Astrocyte of the hippocampus (primary cell): ENCODE measurements at regions not wholly inside any gene's neighbourhood (a gene's known extent, or its start where the extent isn't known, plus 50 kb on each side); places are given as distances from the start of the nearest gene placed in this dataset.

ENCODE experiments used
- DNase-seq: peaks from one replicate; pipeline ENCODE4 v3.0.0; 2011; ENCODE audit warnings: low read depth, low spot score

DNA sequence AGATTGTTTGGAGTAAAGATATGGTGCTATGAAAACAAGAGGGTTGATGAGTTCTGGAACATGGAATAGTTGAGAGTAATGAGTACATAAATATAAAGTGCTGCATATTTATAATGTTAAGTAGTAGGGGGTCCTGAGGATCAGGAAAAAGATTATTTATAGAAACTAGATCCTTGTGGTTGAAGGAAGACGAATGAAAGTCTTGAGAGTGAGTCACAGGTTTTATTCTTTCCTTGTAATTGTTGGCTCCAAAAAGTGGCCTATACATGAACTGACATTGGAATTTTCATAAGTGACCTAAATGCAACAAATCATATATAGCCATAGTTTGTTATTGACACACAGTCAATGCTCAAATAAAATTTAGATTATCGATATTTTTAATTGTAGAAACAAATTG, 440.4 kb upstream of the PRICKLE1 start:
- DNase-seq: peak; percentile 32

DNA sequence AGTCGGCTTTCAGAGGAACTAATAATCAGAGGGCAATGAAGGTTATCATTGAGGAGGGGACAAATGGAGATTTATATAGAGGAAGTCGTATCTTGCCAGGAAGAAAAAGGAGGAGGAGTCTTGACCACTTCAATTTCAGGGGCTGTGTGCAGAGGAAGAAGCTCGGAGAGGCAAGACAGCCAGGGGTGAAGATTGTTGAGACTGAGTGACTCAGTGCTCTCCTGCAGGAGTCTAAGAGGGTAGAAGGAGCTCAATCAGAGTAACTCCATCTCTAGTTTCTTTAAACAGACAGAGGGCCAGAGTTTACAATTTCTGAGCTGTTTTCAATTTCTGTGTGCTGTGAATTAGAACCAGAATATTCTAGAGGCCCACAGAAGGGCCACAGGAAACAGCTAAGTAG, 439.3 kb upstream of the PRICKLE1 start:
- no peak for DNase-seq

DNA sequence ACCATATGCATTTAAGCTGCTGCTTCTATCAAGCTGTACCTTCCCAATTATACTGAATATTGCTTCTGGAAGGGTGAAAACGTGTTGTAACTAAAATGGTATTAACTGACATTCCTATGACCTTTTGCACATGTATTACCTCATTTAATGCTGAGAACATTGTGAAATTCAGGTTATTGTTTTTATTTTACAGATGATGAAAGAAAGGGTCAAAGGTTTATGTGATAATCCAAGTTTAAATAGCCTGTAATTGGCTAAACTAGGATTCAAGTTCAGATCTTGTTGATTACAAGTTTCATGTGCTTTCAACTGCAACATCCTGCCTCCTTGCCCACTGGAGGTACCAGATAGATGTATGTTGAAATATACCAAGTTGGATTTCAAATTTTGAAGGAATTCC, 433.3 kb upstream of the PRICKLE1 start:
- DNase-seq: no peak

DNA sequence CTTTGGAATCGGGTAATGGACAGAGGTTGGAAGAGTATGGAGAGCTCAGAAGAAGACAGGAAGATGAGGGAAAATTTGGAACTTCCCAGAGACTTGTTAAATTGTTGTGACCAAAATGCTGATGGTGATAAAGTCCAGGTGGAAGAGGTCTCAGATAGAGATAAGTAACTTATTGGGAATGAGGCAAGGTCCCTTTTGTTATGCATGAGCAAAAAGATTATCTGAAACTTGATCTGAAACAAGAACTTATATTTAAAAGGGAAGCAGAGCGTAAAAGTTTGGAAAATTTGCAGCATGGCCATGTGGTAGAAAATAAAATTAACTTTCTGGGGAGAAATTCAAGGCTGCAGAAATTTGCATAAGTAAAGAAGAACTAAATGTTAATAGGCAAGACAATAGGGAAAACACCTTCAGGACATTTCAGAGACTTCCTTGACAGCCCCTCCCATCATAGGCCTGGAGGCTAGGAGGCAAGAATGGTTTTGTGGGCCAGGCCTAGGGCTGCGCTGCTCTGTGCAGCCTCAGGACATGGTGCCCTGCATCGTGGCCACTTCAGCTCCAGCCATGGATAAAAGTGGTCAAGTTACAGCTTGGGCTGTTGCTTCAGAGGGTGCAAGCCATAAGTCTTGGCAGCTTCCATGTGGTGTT, 425.7 kb upstream of the PRICKLE1 start:
- no peak for DNase-seq

DNA sequence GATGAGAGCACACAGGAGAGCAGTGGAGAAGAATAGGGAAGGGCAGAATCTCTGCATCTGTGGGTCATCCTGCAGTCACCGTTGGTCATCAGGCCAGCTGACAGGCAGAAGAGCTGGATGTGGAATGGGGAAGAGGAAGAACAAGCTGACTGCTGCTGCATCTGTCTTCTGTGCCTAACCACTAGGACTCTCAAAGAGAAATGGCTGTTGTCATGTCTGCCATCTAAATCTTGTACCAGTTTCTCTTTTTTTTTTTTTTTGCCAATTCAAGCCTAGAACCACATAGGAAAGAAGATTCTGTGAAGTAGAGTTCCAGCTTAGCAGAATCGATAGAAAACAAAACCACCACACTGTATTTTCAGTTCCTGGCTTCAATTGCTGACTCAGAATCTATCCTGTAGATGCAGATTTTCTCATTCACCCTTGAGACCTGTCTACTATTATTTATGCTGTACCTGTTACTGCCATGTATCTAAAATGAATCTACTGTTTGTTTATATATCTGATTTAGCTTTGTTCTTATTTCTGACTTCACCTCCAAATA, 421.9 kb upstream of the PRICKLE1 start:
- no peak for DNase-seq

DNA sequence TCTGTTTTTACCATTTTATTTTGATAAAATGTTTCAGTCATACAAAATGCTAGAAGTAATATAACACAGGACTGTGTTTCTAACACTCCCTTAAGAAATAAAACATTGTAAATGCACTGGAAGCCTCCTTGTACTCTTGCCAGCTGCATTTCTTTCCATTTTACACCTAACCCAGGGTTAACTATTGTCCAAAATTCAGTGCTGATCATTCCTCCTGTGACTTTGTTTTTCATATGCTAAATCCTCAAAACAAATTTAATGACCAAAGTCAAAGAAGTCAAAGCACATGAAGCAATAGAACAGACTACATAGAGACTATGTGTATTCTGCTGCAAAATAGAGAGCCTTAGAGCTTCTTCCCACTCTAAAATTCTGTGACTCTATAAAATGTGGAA, 420.3 kb upstream of the PRICKLE1 start:
- DNase-seq: no peak

DNA sequence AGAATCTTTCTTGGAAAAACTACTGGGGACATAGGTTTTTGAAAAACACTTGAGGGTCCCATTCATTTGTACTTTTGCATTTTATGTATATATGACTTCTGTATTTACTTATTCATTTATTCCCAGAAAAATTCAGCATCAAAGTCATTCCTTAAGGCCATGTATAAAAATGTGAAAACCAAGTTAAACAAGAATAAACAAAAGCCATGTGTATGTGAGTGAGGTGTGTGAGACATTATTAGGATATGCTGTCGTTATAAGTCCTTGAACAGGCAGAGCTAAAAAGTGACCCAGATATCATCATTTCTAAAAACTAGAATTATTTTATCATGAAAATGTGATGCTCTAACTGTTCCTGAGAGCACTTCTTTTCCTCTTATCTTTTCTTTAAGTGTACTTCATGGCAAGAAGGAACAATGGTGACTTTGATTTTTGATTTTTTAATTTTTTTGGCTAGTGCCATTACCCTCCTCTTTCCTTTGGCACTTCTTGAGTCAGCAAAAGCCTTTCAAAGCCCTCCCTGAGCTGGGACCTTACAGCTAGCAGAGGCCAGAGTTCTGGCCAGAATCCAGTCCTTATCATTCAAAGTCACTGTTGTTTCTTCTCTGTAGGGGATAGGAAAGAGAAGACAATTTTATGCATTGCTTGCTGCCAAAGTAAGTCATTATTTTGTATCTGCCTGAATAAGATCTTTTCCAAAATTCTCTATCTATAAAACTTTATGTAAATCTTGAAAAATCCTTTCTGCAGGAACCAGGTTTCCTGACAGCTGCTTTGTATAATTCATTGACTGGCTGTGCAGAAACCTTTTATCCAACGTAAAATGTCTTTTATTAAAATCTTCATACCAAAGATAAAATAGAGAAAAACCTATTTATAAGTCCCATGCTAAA, 419.7 kb upstream of the PRICKLE1 start:
- DNase-seq: peak; percentile 51

DNA sequence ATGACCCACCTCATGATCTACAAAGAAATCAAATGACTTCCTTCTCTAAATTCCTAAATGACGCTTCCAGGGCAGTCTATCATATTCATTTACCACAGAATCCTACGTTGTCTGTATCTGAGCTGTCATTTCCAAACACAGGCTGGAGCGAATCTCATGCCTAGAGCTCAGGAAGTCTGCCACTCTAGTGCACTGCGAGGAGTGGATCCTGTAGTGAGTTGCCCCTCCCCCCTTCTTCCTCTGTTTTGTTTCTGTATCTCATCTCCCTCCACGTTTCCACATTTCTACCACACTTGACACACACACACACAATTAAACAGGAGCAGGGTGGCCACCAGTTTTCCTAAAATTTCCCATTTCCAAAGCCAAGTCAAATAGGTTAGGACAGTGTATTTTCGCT, 415.4 kb upstream of the PRICKLE1 start:
- no peak for DNase-seq

DNA sequence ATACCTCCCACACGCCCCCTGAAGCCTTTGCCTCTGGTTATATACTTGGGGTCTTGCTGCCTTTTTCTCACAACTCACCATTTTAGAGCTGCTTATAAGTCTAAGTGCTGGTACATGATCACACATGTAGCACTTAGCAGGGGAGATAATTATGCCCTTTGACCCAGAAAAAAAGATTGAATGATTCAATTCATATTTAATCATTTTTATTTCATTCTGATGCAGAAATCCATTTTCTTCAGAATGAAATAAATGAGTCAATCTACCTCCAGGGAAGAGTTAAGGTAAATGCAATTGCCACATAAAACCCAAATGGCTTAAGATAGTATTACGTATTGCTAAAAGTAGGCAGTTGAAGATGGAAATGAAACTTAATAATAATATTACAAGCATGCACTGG, 414.6 kb upstream of the PRICKLE1 start:
- DNase-seq: no peak

DNA sequence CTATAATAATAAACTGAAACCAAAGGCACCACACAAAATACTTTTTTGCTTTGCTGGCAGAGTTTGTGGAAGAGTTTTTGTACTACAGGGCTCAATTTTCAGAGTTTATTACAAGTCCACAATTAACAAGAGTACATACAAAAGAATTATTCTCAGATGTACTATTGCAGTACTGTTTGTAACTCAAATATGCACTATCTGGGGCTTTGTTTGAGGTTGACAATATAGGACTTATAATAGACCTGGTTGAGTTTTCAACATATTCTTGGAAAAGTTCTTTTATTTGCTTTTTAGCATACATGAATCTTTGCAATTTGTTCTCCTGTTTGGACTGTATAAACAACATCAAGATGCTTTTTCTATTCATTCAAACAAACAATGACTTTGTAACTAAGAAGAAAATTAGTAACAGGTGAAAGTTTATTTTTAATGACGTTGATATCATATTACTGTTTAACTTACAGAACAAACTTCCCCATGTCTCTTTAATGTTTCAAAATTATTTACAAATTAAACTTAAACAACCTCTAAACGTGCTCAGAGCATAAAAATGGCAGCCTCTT, 407.4 kb upstream of the PRICKLE1 start:
- DNase-seq: no peak

DNA sequence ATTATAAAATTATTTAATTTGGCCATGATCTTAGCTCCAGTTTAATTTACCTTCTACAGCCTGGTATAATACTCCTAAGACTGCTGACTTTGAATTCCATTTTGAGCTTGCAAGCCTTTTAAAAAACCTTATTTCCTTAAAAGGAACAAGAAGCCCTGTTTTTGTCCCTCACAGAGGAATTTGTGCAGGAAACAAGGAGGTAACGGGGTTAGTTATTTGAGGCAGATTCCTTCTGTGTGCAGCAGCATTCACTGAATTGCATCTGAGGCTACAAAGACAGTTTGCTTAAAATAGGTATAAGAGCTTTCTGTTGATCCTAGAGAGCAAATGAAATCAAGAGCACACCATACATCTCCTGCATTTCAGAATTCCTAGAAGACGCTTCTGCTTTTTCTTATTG, 403.3 kb upstream of the PRICKLE1 start:
- DNase-seq: peak; percentile 30

DNA sequence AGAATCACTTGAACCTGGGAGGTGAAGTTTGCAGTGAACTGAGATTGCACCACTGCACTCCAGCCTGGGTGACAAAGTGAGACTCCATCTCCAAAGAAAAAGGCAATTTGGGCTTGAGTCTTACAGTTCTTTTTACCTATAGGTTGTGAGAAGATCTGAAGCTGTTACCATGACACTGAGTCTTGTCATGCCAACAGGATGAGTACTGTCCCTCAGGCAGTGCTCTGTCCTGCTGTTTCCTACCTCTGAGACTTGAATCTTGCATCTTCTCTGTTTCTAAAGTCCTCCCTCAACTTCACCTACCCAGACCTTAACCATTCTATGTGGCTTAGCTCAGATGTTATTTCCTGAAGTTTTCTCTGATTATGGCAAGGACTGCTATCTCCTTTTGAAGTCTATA, 400.8 kb upstream of the PRICKLE1 start:
- no peak for DNase-seq

DNA sequence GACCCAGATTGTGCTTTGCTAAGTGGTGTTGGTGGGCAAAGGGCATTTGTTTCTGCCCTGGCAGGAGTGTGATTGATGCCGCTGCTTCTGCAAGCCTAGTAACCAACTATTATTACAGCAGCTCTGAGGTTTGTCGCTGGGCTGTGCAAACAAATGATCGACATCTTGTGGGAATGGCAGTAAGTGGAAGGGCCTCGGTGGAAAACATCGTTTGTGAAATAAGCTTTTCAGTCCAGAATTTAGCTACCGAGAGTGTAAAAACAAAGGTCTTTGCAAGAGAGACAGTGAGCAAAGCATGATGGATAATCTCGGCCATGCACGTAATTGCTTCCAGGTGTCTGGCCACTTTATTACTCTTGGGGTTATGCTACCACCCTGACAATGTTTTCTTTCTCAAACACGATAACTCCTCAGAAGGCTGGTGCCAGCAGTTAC, 397.7 kb upstream of the PRICKLE1 start:
- DNase-seq: peak; percentile 50

DNA sequence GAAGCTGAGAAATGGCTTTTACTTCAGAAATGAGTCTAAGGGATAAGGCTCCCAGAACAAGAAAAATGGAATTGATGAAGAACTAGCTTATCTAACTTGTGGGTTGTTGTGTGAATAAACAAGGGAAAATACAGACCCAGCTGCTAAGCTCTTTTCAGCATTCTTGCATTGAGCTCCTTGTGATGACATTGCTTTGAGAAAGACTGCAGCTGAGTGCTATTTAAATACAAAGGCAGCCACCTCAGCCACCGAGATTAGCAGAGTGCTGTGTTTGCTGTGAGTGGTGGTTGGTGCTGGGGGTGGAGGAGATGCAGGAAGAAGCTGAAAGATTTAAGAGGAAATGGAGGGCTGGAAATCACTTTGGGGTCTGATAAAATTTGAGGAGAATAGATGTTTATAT, 396.0 kb upstream of the PRICKLE1 start:
- DNase-seq: peak; percentile 50

DNA sequence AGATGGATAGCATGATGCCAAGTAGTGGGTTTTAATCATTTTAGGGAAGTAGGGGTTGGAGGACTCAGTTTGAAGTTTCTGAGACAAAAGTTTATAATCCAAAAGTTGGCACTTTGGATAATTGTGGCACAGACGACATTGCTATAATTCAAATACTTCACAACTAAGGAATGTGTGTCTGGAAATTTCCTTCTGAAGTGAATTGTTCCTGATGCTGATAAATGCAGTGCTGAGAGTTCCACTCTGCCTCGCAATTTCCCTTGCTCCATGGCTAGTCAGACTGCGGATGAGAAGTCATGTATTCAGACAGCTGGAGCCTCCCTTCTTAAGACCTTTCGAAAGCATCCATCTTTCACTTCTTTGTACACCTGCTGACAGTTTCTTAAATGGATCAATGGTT, 393.3 kb upstream of the PRICKLE1 start:
- DNase-seq: peak; percentile 33

DNA sequence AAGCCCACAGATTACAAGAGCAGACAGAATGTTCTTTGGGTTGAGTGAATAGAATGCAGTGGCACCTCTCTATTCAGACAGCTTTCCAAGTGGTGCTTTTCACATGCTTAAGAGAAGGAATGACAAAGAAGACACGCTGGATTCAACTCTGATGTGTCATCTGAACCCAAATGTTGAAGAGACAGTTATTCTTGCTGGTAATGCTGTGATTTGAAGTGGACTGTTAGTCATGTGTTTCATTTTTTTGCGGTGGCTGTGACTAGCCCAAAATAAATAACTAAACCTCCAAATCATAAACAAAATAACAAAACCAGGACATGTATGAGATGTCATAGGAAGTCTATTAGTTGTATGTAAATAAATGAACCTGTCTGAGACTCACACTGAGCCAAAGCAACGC, 391.8 kb upstream of the PRICKLE1 start:
- DNase-seq: peak; percentile 53

DNA sequence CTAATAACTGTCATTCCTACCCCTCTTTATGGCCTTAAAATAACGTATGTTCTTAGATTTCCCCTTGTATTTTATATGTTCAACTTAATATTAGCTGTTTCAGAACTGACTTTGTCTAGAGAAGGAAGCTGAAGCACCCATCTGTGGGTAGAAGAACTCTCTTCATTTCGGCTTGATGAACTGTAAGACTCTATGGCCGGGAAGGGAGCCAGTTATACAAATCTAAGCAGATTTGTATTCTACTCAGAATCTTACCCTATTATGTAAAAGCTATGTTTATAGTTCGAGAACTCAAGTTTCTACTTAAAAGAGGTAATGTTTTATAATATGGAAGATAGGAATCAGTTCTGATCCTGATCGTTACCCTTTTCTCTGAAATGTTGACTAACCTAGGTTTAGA, 390.9 kb upstream of the PRICKLE1 start:
- DNase-seq: peak; percentile 44

DNA sequence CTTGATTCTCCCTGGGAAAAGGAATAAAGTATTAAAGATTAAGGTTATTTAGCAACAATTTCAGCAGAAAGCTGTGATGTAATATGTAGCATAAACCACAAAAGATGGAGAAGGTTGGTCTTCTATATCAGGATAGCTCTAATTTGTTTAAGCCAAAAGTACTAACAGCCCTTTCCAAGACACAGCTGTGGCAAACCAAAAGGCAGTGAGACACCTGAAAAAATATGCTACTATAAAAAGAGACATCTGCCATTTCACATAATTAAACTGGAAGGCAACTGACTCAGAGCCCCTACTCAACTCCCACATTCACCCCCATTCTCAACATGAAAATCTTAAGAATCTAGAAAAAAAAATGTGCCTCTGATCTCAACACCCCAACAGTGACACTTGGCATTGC, 390.2 kb upstream of the PRICKLE1 start:
- DNase-seq: no peak

DNA sequence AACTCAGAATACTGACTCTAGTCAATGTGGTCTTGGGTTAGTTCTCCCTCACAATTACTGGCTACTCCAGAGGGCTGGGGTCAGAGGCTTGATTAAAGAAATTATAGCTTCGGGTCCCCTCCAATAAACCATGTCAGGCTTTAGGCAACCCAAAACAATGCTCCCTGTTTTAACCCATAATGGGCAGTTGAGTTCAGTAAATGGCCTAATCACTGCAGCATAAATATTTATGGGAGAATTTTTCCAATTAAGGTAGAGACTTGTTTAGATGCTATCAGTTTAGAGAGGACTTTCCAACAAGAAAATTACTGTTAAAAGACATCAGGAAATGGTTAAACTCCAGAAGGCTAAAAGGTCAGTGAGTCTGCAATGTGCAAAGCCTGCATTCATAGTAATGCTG, 389.2 kb upstream of the PRICKLE1 start:
- no peak for DNase-seq

DNA sequence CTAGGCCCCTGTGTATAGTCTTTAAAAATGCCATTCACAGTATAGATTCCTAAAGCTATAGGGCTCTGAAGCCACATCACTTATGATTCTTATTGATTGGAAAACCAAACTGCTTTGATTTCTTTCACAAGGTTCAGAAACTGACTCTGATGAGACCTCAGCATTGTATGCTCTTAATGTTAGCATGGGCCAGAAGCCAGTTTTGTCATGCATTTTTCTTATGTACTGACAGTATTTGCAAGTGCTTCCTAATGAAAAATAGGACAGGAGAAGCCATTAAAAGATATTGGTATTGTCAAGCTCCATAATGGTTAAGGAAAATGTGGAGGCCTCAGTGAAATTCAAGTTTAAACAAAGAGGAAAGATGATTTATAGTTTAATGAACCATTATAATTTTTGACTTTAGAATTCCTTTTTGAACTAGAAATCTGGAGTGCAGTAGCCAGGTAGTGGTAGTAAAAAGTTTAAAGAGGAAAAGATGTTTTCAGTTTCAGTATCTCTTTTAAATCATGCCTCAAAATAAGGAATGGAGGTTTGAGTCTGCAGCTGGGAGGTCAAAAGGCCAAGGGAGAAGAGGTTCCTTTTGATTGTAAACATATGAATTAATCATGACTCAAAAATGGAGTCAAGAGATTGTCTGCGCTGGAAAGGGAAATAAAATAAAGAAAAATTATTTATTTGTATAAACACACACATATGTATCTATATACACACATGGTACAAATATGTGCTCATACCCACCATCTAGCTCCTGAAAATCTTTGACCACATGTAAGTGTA, 388.1 kb upstream of the PRICKLE1 start:
- DNase-seq: no peak

DNA sequence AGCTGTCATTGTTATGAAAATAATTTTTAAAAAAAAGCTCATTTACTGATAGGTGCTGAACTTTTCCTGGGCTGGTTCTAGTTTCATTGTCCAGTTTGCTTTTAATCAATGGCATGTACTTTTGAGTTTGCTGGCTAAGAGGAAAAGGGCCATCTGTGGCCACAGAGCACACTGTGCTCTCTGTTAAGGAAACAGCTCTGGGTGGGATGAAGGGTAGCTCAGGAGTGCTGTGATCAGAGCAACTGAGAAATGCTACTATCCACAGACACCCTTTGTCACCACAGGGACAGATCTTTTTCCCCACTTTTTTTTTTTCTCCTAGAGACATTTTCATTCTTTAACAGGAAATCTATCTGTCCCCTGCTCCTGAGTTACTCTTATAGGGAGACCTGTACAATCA, 387.1 kb upstream of the PRICKLE1 start:
- no peak for DNase-seq

DNA sequence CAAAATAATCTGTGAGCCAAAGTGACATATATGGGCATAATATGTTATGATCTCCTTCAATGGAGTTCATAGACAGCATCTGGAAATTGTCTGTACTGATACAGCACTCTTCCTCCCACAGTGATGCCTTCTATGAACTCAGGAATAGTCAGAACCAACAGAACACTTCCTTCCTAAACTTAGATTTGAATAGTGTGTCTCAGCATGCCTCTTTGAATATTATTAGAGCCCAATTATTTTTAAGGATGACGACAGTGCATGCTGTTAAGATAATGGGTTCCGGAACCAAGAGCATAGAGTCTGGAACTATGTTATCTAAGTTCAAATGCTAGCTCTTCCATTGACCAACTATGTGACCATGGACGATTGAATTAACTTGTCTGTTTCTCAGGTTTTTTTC, 386.6 kb upstream of the PRICKLE1 start:
- no peak for DNase-seq
